NCI-H2029 (cell line): ENCODE measurements at regions not wholly inside any gene's neighbourhood (a gene's known extent, or its start where the extent isn't known, plus 50 kb on each side); places are given as distances from the start of the nearest gene placed in this dataset.

ENCODE experiments used
- DNase-seq: peaks from one replicate; lab custom pipeline; 2025; lab: John Stamatoyannopoulos, UW

DNA sequence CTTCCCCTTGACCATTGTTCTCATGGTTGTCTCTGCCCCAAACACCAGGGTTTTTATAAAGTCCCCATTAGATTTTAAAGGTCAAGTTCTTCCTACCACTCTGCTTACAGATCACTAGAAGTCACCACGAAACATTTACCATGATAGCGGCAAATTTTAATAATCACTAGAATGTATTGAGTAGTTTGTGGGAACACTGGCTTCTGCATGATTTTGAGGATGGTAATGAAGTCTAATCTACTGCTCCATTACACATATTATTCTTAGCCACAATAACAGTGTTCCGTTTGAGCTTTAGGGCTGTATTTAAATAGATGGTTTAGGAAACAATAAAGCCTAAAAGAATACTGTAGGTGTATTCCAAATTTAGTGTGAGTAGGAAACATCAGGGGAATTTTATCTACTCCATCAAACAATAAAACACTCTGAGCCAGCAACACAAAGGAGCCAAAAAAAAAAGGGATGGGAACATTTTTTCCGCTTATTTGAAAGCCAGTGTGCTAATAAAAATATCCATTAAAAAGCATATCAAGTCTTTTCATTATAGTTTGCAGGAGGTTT lies 49.7 kb downstream of the KLF12 start:
- no peak for DNase-seq

DNA sequence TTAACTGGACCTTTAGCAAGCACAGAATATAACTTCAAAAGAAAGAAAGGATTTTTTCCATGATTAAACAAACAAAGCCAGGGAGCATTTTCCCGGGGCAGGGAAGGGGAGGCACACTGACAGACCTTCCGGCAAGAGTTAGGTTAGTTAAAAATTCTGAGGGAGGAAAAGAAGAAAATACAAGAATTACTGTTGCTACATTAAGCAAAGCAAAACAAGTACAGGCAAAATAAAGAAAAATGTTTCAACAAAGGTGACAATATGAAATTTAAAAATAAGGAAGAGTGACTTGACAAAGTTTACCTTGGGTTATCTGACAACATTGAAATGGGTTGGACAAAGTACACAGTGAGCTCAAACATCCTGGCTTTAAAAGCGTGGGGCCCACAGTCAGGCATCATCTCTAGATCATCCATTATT lies 51.5 kb downstream of the KLF12 start:
- no peak for DNase-seq

- DNase-seq, result no peak
Measured at GRCh38 chr13:74080762-74081161, 53.4 kb downstream of the KLF12 start.

DNA sequence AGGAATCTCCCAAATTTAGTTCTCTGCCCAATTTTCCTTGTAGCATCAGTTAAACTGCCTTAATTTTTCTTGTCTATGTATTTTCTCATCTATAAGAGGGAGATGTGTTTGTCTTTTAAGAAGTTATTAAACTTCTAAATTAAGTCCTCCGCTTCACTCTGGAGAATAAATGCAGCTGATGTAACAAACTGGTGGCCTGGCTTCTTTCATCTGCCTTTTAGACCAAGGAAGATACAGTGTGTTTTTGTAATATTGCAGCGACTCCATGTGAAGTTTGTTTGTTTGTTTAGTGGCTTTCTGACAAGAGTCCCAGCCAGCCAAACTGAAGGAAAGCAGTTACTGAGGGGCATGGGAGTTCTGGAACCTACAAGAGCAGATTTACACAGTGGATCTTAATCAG lies 56.4 kb downstream of the KLF12 start:
- no peak for DNase-seq

GRCh38 chr13:74077375-74077774 lies 56.8 kb downstream of the KLF12 start:
- DNase-seq, result no peak

GRCh38 chr13:74074723-74075122 lies 59.5 kb downstream of the KLF12 start:
- DNase-seq, result no peak

DNA sequence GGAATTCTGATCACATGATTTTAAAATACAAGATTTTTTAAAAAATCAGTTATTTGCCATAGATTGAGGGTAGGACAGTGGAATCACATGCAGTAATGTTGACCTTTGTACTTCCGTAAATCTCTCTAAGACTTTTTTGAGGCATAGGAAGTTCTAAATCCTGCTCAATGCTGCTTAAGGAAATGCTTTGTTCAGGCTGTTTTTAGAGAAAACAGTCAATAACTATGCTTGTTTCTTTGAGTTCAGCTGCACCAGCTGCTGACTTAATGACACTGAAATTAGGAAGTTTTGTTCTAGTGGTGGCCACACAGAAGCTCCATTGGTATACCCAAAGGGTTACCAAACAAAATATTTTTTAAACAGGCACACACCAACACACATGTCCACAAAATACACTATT lies 60.9 kb downstream of the KLF12 start:
- DNase-seq, result no peak

- DNase-seq, result no peak
Measured at GRCh38 chr13:74070513-74070912, 63.7 kb downstream of the KLF12 start.

- no peak for DNase-seq
Measured at GRCh38 chr13:74070065-74070464, 64.1 kb downstream of the KLF12 start.

- DNase-seq, result no peak
Measured at GRCh38 chr13:74068471-74068870, 65.7 kb downstream of the KLF12 start.

GRCh38 chr13:74067818-74068217 lies 66.4 kb downstream of the KLF12 start:
- DNase-seq, result no peak

DNA sequence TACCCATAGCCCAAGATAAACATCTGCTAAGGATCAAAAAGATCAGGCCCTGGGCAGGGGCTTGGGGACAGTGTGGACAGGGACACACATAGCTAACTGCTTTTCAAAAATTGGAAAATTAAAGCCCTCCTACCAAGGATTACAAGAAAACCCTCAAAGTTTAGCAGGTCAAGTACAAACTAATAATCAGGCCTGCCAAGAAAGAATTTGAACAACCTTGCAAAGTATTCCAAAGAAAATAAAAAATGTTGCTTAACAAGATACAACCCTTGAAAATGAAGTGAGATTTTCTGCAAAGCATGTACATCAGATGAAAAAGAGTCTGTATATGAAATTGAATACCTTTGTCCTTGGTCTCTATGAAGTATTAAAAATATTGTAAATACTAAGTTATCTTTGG lies 67.3 kb downstream of the KLF12 start:
- DNase-seq, result no peak

DNA sequence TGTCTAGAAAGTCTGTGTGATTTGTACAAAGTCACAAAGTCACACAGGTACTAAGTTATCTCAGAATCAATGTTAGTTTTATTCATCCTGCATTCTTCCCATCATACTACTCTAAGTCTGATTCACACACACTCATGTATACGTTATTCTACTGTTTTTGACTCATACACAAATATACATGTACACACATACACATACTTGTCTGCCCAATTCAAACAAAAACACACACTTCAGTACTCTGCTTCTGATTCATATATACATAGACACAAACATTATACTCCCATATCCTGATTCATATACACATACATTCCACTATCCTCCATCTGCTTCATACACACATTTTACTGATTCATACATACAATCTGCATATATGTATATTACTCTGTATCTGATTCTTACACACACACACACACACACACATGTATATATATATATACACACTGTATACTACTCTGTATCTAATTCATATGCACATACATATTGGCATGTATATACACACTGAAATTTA lies 69.3 kb downstream of the KLF12 start:
- no peak for DNase-seq

DNA sequence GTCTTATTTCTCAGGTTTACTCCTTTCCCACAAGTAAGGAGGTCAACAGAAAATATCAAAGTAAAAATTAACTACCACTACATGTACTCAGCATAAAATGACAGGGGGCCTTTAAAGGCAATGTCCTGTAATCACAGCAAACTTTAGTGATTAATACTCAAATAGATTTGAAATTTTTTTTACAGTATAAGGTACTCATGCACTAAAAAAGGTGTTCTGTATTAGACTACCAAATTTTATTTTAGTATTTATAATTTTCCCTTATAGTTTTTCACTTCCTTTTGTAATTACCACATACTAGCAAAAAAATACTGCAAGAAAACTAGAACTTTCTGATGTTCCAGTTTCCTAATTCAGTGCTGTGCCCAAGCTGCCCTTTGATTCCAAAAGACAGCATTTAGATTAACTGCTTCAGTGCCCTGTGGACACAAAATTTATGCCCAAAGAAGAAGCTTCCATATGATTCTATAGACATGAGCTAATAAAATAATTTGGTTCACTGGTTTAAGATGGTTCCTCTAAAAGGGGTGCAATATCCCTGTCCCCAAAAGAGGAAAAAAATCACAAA lies 70.6 kb downstream of the KLF12 start:
- no peak for DNase-seq

DNA sequence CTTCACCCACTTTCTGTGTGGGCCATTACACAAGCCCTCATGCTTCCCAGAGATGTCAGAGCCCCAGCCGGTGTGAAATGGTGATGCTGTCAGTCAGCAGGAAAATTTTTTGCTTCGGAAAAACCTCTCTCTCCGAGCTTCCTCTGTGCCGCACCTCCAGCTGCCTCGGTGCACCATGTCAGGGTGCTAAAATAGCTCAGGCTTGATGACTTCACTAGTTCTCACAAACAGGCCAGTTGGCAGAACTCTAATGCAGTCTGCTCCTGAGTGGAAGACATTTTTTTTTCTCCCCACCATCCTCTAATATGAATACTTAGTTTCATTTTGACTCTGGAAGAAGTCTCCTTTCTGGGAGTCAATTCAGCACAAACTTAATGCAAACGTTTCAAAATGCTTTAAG lies 71.3 kb downstream of the KLF12 start:
- DNase-seq, result no peak

- DNase-seq, result no peak
Measured at GRCh38 chr13:74061926-74062595, 72.1 kb downstream of the KLF12 start.

- DNase-seq, result no peak
Measured at GRCh38 chr13:74056801-74057542, 77.2 kb downstream of the KLF12 start.

GRCh38 chr13:74052402-74052928 lies 81.7 kb downstream of the KLF12 start:
- no peak for DNase-seq

GRCh38 chr13:74048756-74049155 lies 85.4 kb downstream of the KLF12 start:
- no peak for DNase-seq

DNA sequence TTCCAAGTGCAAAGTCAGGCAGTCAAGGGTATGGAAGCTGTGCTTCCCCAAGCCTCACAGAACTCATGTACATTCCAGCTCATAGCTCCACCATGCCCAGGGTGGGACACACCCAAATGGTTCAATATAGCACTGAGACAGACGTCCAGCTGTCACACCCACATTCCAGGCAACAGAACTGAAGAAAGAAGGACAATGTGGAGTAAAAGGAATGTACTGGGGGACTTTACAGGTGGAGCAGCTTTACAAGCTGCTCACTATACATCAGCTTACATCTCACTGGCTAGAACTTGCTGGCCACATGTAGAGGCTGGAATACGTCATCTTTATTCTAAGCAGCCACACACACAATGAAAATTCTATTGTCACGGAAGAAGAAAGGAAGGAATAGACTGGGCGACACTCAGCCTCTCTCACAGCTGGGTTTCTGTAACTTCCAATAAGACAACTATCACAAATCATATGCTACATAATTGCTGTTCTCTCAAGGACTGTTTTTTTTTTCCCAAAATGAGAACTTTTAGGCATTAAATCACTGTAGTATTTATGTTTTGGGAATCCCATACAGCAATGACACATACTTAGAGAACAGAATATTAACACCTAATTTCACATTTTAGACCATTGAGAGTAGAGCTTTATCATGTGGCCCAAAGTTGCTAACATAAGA lies 86.1 kb downstream of the KLF12 start:
- DNase-seq, result no peak

GRCh38 chr13:74046431-74046830 lies 87.8 kb downstream of the KLF12 start:
- no peak for DNase-seq

GRCh38 chr13:74045583-74045982 lies 88.6 kb downstream of the KLF12 start:
- DNase-seq, result no peak
